RWPE2 (cell line): ENCODE measurements at regions not wholly inside any gene's neighbourhood (a gene's known extent, or its start where the extent isn't known, plus 50 kb on each side); places are given as distances from the start of the nearest gene placed in this dataset.

ENCODE experiments used
- ATAC-seq: fragments of 200-7000 bp; cut with Tn5 transposase; 3 replicates; pipeline ENCODE4 v1.9.1; 2021; ENCODE audit warnings: low read depth
- DNase-seq: peaks from one replicate; pipeline ENCODE4 v3.0.0-alpha.2; 2020; ENCODE audit warnings: low spot score
- H3K27ac ChIP-seq: fragments of 450-650 bp; 2 replicates; pipeline ENCODE4 v1.5.1; 2017; ENCODE audit warnings: mild to moderate bottlenecking; ENCODE audit not compliant: poor library complexity, severe bottlenecking
- H3K27me3 ChIP-seq: fragments of 250-450 bp; sonication (Bioruptor Pico); 2 replicates; pipeline ENCODE4 v1.5.1; 2021; ENCODE audit warnings: mild to moderate bottlenecking, moderate library complexity; ENCODE audit not compliant: insufficient read depth, poor library complexity, severe bottlenecking
- H3K36me3 ChIP-seq: fragments of 250-450 bp; sonication (Bioruptor Pico); 2 replicates; pipeline ENCODE4 v1.5.1; 2020; ENCODE audit warnings: low read depth, mild to moderate bottlenecking, moderate library complexity
- H3K4me1 ChIP-seq: fragments of 250-450 bp; sonication (Bioruptor Pico); 2 replicates; pipeline ENCODE4 v1.5.1; 2021; ENCODE audit warnings: mild to moderate bottlenecking, moderate library complexity; ENCODE audit not compliant: insufficient read depth, poor library complexity, severe bottlenecking
- H3K4me3 ChIP-seq: fragments of 250-450 bp; sonication (Bioruptor Pico); 2 replicates; pipeline ENCODE4 v1.5.1; 2021; ENCODE audit warnings: mild to moderate bottlenecking, moderate library complexity; ENCODE audit not compliant: severe bottlenecking
- H3K9me3 ChIP-seq: fragments of 250-450 bp; sonication (Bioruptor Pico); 2 replicates; pipeline ENCODE4 v1.5.1; 2021; ENCODE audit warnings: mild to moderate bottlenecking, moderate library complexity; ENCODE audit not compliant: severe bottlenecking
- CTCF ChIP-seq: fragments of 450-650 bp; IDR thresholded peaks from one replicate; pipeline ENCODE4 v1.5.1; 2017; ENCODE audit warnings: mild to moderate bottlenecking, moderate library complexity; ENCODE audit not compliant: poor library complexity, severe bottlenecking

DNA sequence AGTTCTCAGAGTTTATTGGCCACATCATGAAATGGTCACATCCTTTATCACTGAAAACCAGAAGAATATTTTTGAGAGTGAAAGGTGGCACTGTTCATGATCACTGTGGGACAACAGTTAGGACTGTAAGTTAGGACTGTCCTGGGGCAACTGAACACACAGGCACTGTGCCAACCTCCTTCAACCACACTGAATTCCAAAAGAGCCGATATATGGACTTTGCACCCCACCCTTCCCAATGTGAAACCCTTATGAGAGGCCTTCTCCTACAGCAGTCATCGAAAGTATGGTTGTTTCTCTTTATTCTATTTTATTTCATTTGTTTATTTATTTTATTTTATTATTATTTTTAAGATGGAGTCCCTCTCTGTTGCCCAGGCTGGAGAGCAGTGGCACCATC lies 353.5 kb downstream of the TOX3 start:
- Histone ChIP-seq H3K4me3 (no peak overlapping the region), H3K9me3 (no peaks in the 10 kb centered on the region), H3K27ac (no peak overlapping the region), H3K27me3 (peaks cover 3% of the 10 kb centered on the region), H3K4me1 (no peaks in the 10 kb centered on the region), H3K36me3 (no peaks in the 10 kb centered on the region)
- ATAC-seq (no peak), DNase-seq (no peak)
- TF ChIP-seq CTCF = no peak

DNA sequence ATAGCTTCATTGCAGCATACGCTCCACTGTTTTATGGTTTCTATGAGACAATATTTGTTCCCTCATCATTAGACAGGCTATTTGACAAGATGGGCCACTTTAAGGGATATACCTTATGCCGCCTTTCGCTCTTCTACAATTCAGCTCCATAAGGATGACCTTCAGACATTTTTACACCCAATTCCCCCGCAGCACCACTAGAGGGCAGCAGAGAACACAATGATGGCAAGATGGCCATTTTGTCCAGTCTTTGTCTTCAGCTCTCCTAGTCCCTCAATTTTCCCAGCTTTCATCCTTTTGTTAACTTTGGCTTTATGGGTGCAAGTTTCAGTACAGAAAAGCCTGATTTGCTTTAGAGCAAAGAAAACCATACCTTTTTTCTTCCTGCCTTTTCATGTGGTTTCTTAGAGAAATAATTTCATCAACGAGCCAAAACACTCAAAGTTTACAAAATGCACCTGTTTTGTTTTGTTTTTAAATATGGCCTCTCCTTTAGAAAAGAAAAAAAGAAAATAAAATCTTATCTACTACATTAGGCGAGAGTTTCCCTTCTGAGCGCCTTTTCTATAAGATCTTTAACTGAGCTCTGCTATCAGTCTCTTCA lies 355.3 kb downstream of the TOX3 start:
- Histone ChIP-seq H3K9me3 (no peaks in the 10 kb centered on the region), H3K36me3 (no peaks in the 10 kb centered on the region), H3K27ac (no peak overlapping the region), H3K4me3 (no peak overlapping the region), H3K27me3 (no peaks in the 10 kb centered on the region), H3K4me1 (no peaks in the 10 kb centered on the region)
- no peak for DNase-seq
- ATAC-seq = peak; percentile 64; the same call in 2 of the 3 replicates
- TF ChIP-seq CTCF = peak; percentile 93

DNA sequence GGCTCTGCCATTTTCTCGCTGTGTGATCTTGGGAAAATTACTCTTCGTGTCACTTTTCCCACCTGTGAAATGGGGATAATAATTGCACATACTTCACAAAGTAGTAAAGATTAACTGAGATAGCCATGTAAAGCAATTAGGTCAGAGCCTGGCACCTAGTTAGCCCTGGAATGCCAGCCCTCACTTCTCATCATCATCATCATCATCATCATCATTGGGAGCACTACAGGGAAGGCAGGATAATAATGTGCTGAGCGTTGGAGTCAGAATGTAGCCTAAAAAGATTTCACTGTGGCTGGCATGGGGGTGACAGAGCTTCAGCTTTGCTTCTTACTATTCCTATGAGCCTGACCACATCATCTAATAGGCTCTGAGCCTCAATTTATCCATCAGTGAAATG lies 362.6 kb downstream of the TOX3 start:
- DNase-seq = no peak
- TF ChIP-seq CTCF = no peak
- H3K27me3 ChIP-seq = no peaks in the 10 kb centered on the region
- ATAC-seq = no peak
- no peak overlapping the region for H3K27ac ChIP-seq
- H3K9me3 ChIP-seq = no peaks in the 10 kb centered on the region
- H3K4me3 ChIP-seq = no peak overlapping the region
- no peaks in the 10 kb centered on the region for H3K36me3 ChIP-seq
- H3K4me1 ChIP-seq = no peaks in the 10 kb centered on the region

DNA sequence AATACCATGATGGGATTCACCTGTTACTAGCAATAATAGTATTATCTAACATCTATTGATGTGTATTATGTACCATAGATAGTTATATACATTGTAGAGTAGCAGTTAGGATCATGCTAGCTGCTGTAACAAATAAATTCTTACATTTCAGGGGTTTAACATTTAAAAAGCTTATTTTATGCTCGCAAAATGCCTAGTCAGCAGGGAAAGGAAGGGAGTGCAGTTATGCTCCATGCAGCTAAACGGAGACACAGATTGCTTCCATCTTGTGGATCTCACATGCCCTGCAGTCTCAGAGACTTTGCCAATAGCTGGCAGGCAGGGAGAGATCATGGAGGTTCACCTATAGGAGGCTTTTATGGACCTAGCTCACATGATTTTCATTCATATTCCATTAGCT lies 364.1 kb downstream of the TOX3 start:
- Histone ChIP-seq H3K4me3 (no peak overlapping the region), H3K9me3 (no peaks in the 10 kb centered on the region), H3K36me3 (no peaks in the 10 kb centered on the region), H3K27me3 (no peaks in the 10 kb centered on the region), H3K4me1 (no peaks in the 10 kb centered on the region), H3K27ac (no peak overlapping the region)
- ATAC-seq (no peak), DNase-seq (no peak)
- TF ChIP-seq CTCF = no peak

GRCh38 chr16:52174168-52174567 lies 372.8 kb downstream of the TOX3 start:
- Histone ChIP-seq H3K36me3 (no peaks in the 10 kb centered on the region), H3K9me3 (no peaks in the 10 kb centered on the region), H3K4me3 (no peak overlapping the region), H3K27me3 (no peaks in the 10 kb centered on the region), H3K27ac (no peak overlapping the region), H3K4me1 (no peaks in the 10 kb centered on the region)
- no peak for ATAC-seq
- TF ChIP-seq CTCF = no peak
- DNase-seq = no peak
